H54 (cell line): ENCODE measurements at regions not wholly inside any gene's neighbourhood (a gene's known extent, or its start where the extent isn't known, plus 50 kb on each side); places are given as distances from the start of the nearest gene placed in this dataset.
A peak's percentile ranks its signal among the peaks of the same experiment; 100 is the strongest.
"Not testable (repeated sequence)": the region's sequence is repeated elsewhere in the genome, so short reads cannot be mapped to it uniquely, and the experiment has no call there.

Experiments
- DNase-seq: peaks from one replicate; pipeline ENCODE4 v3.0.0; 2011; ENCODE audit warnings: low spot score, mixed read lengths; ENCODE audit not compliant: insufficient read length
- FAIRE-seq: peaks from 3 replicates; lab custom pipeline; 2011; peaks lifted over from hg19 to GRCh38; lab: Jason Lieb, UNC
- POLR2A ChIP-seq: IDR thresholded peaks from 2 replicates; pipeline ENCODE4 v1.6.1; 2011; ENCODE audit warnings: low read depth, mild to moderate bottlenecking, low read length

- no peak for DNase-seq
- TF ChIP-seq POLR2A: no peak
- FAIRE-seq: no peak
These were observed 388.7 kb downstream of the PCDH10 start for GRCh38 chr4:133537780-133538281.

- not testable (repeated sequence) for FAIRE-seq, DNase-seq
- TF ChIP-seq POLR2A: 0 out of 2 replicates have a peak, but pooled peaks have one; percentile 14
These were observed 385.1 kb downstream of the PCDH10 start for GRCh38 chr4:133534224-133534623.

- DNase-seq: no peak
- TF ChIP-seq POLR2A: no peak
- FAIRE-seq: no peak
These were observed 375.3 kb downstream of the PCDH10 start for GRCh38 chr4:133524369-133524768.

GRCh38 chr4:133513901-133514300, 364.8 kb downstream of the PCDH10 start:
- no peak for DNase-seq
- no peak for TF ChIP-seq POLR2A
- no peak for FAIRE-seq

GRCh38 chr4:133498149-133498548, 349.1 kb downstream of the PCDH10 start:
- TF ChIP-seq POLR2A: no peak
- no peak for FAIRE-seq
- no peak for DNase-seq

- no peak for TF ChIP-seq POLR2A
- DNase-seq (no peak), FAIRE-seq (no peak)
These were observed 344.7 kb downstream of the PCDH10 start for GRCh38 chr4:133493776-133494175.

- DNase-seq (no peak), FAIRE-seq (no peak)
- no peak for TF ChIP-seq POLR2A
These were observed 344.1 kb downstream of the PCDH10 start for GRCh38 chr4:133493241-133493640.

GRCh38 chr4:133484287-133484686, 335.2 kb downstream of the PCDH10 start:
- DNase-seq (no peak), FAIRE-seq (no peak)
- TF ChIP-seq POLR2A: no peak

GRCh38 chr4:133483600-133484246, 334.6 kb downstream of the PCDH10 start:
- DNase-seq: no peak
- TF ChIP-seq POLR2A: no peak
- no peak for FAIRE-seq

GRCh38 chr4:133476063-133476462, 327.0 kb downstream of the PCDH10 start:
- FAIRE-seq: no peak
- no peak for TF ChIP-seq POLR2A

GRCh38 chr4:133474501-133474900, 325.4 kb downstream of the PCDH10 start:
- DNase-seq (no peak), FAIRE-seq (no peak)
- TF ChIP-seq POLR2A: no peak

More at GRCh38 chr4:133476063-133476462, 327.0 kb downstream of the PCDH10 start:
- no peak for DNase-seq

GRCh38 chr4:133472244-133472643, 323.1 kb downstream of the PCDH10 start:
- DNase-seq: no peak
- no peak for FAIRE-seq
- TF ChIP-seq POLR2A: no peak

- FAIRE-seq (no peak), DNase-seq (no peak)
- TF ChIP-seq POLR2A: no peak
These were observed 318.3 kb downstream of the PCDH10 start for GRCh38 chr4:133467290-133467947.

- no peak for TF ChIP-seq POLR2A
- no peak for FAIRE-seq
- DNase-seq: no peak
These were observed 315.9 kb downstream of the PCDH10 start for GRCh38 chr4:133465022-133465421.
